H1 (cell line): ENCODE measurements at regions not wholly inside any gene's neighbourhood (a gene's known extent, or its start where the extent isn't known, plus 50 kb on each side); places are given as distances from the start of the nearest gene placed in this dataset.

Source experiments
- EGR1 ChIP-seq: IDR thresholded peaks from 2 replicates; pipeline ENCODE4 v1.6.1; 2011; ENCODE audit warnings: low read depth, low read length, borderline replicate concordance
- GABPA ChIP-seq: IDR thresholded peaks from 2 replicates; pipeline ENCODE4 v1.6.1; 2011; ENCODE audit warnings: mild to moderate bottlenecking, low read length, moderate library complexity, borderline replicate concordance; ENCODE audit not compliant: insufficient read depth
- JUND ChIP-seq: IDR thresholded peaks from 2 replicates; pipeline ENCODE4 v1.6.1; 2011; ENCODE audit warnings: mild to moderate bottlenecking, improper control_type of control experiment, low read length
- RBBP5 ChIP-seq: IDR thresholded peaks from 2 replicates; pipeline ENCODE4 v1.7.1; 2012; ENCODE audit warnings: low read depth, mild to moderate bottlenecking, inconsistent platforms, low read length, moderate library complexity, borderline replicate concordance
- SP1 ChIP-seq: IDR thresholded peaks from 2 replicates; pipeline ENCODE4 v1.6.1; 2011; ENCODE audit warnings: low read depth, low read length
- TCF12 ChIP-seq: IDR thresholded peaks from 2 replicates; pipeline ENCODE4 v1.6.1; 2011; ENCODE audit warnings: low read depth, mild to moderate bottlenecking, low read length

DNA sequence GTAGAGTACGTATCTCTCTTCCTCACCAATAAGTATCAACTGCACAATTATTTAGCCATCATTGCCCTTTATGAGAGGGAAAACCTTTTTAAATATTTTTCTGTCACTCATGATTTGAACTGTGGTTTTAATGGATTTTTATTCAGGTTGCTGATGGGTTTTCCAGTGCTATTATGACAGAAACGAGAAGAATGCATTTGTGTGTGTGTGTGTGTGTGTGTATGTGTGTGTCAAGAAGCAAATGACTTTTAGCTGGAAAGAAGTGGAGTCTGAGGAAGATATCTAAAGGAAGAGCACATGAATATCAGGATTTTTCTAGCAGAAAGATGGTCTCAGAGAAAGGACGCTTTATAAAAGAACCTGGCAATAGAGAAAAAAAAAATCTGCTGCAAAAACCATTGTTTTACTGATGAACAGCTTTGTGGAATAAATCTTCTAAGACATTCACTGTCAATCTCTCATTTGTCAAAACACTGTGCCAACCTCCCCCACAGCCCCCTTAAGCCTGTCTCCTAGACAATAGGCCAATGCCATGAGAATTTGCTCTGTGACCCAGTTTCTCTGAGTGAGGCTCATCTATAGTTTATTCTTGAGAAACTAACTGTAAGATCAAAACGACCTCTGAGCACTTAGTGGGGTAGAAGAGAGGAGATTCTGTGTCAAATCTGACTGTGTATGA is 417.7 kb downstream of the FLRT2 start (continued):
- TF ChIP-seq GABPA (no peak), SP1 (no peak), JUND (no peak), EGR1 (no peak), TCF12 (no peak), RBBP5 (no peak)
